Transverse colon (tissue), 3 donors: ENCODE measurements at regions not wholly inside any gene's neighbourhood (a gene's known extent, or its start where the extent isn't known, plus 50 kb on each side); places are given as distances from the start of the nearest gene placed in this dataset.

Experiments
- CTCF ChIP-seq, 5 experiments: fragments of 200-600 bp in 3 of 5; fragments of 450-650 bp in 2 of 5; sonication (generic) in 3 of 5; IDR thresholded peaks; 1 replicate in 2 of 5; 2 replicates in 3 of 5; pipeline ENCODE4 v1.5.1; 2016 to 2017; ENCODE audit warnings: antibody characterized with exemption in 5 of 5, inconsistent platforms in 3 of 5, mild to moderate bottlenecking in 2 of 5, moderate library complexity in 1 of 5
- EP300 ChIP-seq: sonication (generic); formaldehyde crosslinking; IDR thresholded peaks from one replicate; pipeline ENCODE4 v1.6.1; 2017; ENCODE audit warnings: antibody characterized with exemption, low read depth

DNA sequence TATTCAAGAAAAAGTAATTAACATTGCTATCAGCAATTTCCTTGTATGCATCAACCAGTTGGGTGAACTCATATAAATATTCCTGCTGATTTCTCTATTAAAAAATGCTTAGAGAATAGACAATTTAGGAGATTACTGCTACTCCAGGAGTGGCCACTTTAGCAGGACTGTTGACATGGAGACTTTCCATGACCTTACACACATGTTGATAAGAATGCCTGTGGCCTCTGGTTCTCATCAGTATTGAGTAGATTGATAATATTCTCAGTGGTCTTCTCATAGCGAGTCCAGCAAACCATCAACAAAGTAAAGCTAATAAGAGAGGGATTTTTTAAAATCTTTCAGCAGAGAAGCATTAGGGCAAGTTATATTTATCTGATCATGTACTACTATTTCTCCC, 208.4 kb upstream of the MARCKS start:
- TF ChIP-seq EP300 (no peak), CTCF (IDR thresholded peaks at IDR 0.05) (no peak)
